GM10266 (cell line): ENCODE measurements at regions not wholly inside any gene's neighbourhood (a gene's known extent, or its start where the extent isn't known, plus 50 kb on each side); places are given as distances from the start of the nearest gene placed in this dataset.

Experiments used
- DNase-seq: peaks from one replicate; pipeline ENCODE4 v3.0.0; 2012; ENCODE audit errors: extremely low spot score
- TF ChIP-seq, protein P1 (sequence below): IDR thresholded peaks from 2 replicates; pipeline ENCODE4 v1.5.1; 2012; ENCODE audit warnings: mild to moderate bottlenecking, low read depth; ENCODE audit not compliant: control insufficient read depth, insufficient read depth; ENCODE audit errors: missing control alignments

GRCh38 chr4:26105337-26105736 is 191.3 kb downstream of the SMIM20 start:
- no peak for DNase-seq
- TF ChIP-seq, protein P1, sequence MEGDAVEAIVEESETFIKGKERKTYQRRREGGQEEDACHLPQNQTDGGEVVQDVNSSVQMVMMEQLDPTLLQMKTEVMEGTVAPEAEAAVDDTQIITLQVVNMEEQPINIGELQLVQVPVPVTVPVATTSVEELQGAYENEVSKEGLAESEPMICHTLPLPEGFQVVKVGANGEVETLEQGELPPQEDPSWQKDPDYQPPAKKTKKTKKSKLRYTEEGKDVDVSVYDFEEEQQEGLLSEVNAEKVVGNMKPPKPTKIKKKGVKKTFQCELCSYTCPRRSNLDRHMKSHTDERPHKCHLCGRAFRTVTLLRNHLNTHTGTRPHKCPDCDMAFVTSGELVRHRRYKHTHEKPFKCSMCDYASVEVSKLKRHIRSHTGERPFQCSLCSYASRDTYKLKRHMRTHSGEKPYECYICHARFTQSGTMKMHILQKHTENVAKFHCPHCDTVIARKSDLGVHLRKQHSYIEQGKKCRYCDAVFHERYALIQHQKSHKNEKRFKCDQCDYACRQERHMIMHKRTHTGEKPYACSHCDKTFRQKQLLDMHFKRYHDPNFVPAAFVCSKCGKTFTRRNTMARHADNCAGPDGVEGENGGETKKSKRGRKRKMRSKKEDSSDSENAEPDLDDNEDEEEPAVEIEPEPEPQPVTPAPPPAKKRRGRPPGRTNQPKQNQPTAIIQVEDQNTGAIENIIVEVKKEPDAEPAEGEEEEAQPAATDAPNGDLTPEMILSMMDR = no peak

GRCh38 chr4:26105815-26106699 is 192.0 kb downstream of the SMIM20 start:
- DNase-seq = no peak
- TF ChIP-seq, protein P1 = no peak

DNA sequence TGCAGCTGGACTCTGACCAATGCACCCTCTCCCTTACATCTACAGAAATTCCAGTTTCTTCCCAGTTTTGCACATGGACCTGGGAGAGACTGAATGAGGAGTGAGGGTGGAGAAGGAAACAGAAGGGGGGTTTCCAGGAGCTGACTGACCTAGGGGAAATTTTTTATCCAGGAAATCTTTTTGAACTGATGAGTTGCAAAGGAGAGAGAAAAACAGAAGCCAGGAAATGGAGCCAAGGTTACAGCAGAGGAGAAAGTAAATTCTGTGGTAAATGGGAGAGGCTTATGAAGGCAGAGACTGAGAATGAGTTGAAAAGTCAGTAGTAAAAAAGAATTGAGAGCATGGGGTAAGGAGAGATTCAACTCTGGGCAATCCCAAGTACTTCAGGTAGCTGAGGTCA is 192.8 kb downstream of the SMIM20 start:
- no peak for DNase-seq
- TF ChIP-seq, protein P1 = no peak

DNA sequence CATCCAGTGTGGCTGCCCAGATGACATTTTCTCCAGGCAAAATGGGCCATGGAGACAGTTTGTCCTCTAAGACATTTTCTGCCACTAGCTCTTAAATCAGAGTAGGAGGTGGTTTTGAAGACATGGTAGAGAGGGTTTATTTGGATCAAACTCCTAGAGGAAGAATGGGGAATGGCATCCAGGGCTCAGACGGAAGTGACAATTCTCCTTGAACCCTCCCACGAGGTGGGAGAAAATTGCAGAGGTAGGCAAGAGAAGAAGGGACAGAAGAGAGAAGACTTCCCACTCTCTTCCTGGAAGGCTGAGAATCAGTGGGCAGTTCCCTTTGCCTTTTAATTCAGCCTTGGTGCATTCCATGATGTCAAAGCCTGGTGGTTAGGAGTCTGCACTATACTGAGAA is 194.0 kb downstream of the SMIM20 start:
- DNase-seq = no peak
- TF ChIP-seq, protein P1 = no peak

- TF ChIP-seq, protein P1 = no peak
- no peak for DNase-seq
Observed at GRCh38 chr4:26110493-26110892, 196.5 kb downstream of the SMIM20 start.

DNA sequence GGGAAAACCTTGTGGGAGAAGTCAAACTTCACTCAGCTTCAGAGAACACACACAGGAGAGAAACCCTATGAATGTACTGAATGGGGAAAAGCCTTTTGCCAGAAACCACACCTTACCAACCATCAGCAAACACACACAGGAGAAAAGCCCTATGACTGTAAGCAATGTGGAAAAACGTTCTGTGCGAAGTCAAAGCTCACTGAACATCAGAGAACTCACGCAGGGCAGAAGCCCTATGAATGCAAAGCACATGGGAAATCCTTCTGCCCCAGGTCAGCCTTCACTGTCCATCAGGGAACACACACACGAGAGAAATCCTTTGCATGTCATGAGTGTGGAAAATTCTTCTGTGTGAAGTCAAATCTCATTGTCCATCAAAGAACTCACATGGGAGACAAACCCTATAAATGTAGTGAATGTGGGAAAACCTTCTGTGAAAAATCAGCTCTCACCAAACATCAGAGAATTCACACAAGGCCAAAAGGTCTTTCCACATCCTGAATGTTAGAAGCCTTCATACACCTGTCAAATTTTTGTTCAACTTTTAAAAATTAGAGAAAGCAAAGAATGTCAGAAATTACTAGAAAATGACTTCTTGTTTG is 199.4 kb downstream of the SMIM20 start:
- DNase-seq = no peak
- TF ChIP-seq, protein P1 = no peak

DNA sequence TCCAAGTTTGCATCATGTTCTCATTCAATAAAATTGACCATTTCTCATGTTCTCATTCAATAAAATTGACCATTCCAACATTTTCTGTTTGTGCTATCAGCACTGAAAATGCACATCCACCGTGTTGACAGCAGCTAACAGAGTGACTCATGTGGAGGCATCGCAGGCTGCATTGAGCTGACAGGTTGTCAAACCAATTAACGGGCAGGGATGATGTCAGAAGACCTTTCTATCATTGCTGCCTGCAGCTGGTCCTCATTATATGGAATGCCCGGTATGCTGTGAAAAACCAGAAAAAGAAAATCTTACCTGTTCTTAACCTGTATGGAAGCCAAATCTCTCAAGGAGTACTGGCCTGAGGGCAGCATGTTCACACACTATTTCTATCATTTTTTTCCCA is 202.0 kb downstream of the SMIM20 start:
- TF ChIP-seq, protein P1 = no peak
- DNase-seq = no peak
